NCI-H128 (cell line): ENCODE measurements at regions not wholly inside any gene's neighbourhood (a gene's known extent, or its start where the extent isn't known, plus 50 kb on each side); places are given as distances from the start of the nearest gene placed in this dataset.

Experiments
- DNase-seq: peaks from one replicate; lab custom pipeline; 2025; ENCODE audit not compliant: unreplicated experiment; lab: John Stamatoyannopoulos, UW

- DNase-seq = no peak
Observed at GRCh38 chr2:172323256-172323655, 104.1 kb upstream of the ITGA6 start.

GRCh38 chr2:172323861-172324597, 103.4 kb upstream of the ITGA6 start:
- DNase-seq = no peak

GRCh38 chr2:172326211-172326509, 101.2 kb upstream of the ITGA6 start:
- no peak for DNase-seq

GRCh38 chr2:172328103-172328841, 99.1 kb upstream of the ITGA6 start:
- DNase-seq = no peak

- no peak for DNase-seq
Observed at GRCh38 chr2:172329416-172329773, 98.0 kb upstream of the ITGA6 start.

- no peak for DNase-seq
Observed at GRCh38 chr2:172329774-172330671, 97.4 kb upstream of the ITGA6 start.

- DNase-seq = no peak
Observed at GRCh38 chr2:172332507-172332906, 94.9 kb upstream of the ITGA6 start.

- DNase-seq = no peak
Observed at GRCh38 chr2:172333235-172333977, 94.0 kb upstream of the ITGA6 start.

- no peak for DNase-seq
Observed at GRCh38 chr2:172333978-172334330, 93.4 kb upstream of the ITGA6 start.

GRCh38 chr2:172334988-172335387, 92.4 kb upstream of the ITGA6 start:
- no peak for DNase-seq

- no peak for DNase-seq
Observed at GRCh38 chr2:172335736-172336135, 91.7 kb upstream of the ITGA6 start.

GRCh38 chr2:172336681-172337080, 90.7 kb upstream of the ITGA6 start:
- DNase-seq = no peak

GRCh38 chr2:172339371-172340010, 87.9 kb upstream of the ITGA6 start:
- no peak for DNase-seq

- no peak for DNase-seq
Observed at GRCh38 chr2:172340394-172340793, 87.0 kb upstream of the ITGA6 start.

- no peak for DNase-seq
Observed at GRCh38 chr2:172342078-172342477, 85.3 kb upstream of the ITGA6 start.

GRCh38 chr2:172342611-172343010, 84.8 kb upstream of the ITGA6 start:
- no peak for DNase-seq

GRCh38 chr2:172344159-172344558, 83.2 kb upstream of the ITGA6 start:
- DNase-seq = no peak

GRCh38 chr2:172345956-172346555, 81.3 kb upstream of the ITGA6 start:
- no peak for DNase-seq

GRCh38 chr2:172348555-172349288, 78.7 kb upstream of the ITGA6 start:
- DNase-seq = no peak
